NCI-H2107 treated with DMSO at 0.1 percent for 48 hours (cell line): ENCODE measurements at regions not wholly inside any gene's neighbourhood (a gene's known extent, or its start where the extent isn't known, plus 50 kb on each side); places are given as distances from the start of the nearest gene placed in this dataset.

Experiments used
- DNase-seq: peaks from one replicate; lab custom pipeline; 2025; ENCODE audit not compliant: unreplicated experiment; lab: John Stamatoyannopoulos, UW

- no peak for DNase-seq
Observed at GRCh38 chr20:24738058-24738775, 210.9 kb upstream of the CST7 start.

- no peak for DNase-seq
Observed at GRCh38 chr20:24738981-24739633, 210.0 kb upstream of the CST7 start.

DNA sequence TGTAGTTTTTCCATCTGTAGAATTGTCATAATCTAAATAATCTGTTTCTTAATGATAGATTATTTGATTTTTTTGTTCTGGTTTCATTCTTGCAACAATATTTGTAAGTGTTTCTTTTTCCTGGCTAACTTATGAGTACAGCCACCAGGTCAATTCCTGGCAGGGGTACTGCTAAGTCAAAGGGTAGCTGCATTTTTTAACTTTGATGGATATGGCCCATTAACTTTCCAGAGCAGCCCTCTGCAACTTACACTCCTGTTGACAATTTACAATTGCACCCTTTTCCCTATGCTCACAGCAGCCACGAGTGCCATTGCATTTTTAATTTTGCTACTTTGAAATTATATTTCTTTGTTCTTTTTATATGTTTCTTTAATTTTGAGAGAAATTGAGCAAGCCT is 209.3 kb upstream of the CST7 start:
- no peak for DNase-seq

DNA sequence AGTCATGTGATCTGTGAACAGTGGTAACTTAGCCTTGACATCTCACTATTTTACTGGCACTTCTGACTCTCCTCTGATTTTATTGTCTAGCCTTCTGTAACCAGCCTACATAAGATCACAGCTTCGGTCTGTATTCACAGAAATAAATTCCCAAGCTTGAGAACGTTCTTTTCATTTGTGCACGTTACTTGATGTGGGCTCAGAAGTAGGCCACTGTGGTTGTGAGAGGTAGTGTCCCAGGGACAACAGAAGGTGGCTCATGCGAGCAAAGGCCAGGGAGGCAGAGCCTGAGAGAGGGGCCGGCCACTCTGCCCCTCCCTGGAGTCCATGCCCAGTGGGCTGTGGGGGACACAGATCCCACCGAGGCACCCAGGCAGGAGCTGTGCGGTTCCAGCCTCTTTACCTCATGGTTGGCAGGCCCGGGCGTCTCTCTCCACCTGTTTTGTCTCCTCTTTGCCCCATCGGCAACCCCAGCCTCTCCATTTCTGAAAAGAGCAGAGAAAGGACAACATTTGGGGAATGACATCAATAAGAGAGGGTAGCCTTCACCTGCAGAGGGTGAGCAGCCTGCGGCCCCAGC is 207.5 kb upstream of the CST7 start:
- no peak for DNase-seq

DNA sequence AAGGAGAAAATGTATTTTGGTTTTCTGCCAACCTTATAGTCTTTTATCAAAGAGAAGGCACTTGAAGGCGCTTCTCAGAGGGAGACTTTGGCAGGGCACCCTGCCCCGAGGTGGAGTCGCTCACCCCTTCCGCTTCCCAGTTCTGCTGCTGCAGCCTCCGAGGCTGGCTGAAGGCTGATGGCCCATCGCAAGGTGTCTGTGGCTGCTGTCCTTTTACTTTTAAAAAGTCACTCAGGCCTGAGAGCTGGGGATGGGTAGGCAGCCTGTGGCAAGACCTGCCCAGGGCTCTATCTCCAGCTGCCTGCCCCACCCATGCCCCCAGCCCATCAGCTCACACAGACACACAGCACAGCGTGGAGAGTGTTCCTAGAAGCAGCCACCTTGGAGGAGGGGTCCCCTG is 206.6 kb upstream of the CST7 start:
- DNase-seq: no peak

DNA sequence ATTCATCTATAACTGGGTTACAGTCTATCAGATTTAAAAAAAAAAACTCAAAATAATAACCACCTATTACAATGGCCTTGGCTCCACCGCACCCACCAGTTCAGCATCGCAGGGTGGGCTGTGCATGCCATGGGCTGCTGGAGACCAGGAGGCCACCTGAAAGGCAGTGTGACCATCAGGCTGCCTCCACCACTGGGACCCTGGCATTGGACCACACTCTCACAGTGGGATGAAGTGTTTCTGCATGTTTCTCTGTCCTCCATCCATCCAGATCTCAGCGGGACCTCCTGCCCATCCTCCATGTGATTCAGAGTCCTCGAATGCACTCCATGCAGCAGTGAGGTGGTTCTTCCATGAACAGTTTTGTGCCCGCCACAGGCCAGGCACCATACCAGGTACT is 206.1 kb upstream of the CST7 start:
- no peak for DNase-seq

GRCh38 chr20:24743641-24744040 is 205.4 kb upstream of the CST7 start:
- no peak for DNase-seq

DNA sequence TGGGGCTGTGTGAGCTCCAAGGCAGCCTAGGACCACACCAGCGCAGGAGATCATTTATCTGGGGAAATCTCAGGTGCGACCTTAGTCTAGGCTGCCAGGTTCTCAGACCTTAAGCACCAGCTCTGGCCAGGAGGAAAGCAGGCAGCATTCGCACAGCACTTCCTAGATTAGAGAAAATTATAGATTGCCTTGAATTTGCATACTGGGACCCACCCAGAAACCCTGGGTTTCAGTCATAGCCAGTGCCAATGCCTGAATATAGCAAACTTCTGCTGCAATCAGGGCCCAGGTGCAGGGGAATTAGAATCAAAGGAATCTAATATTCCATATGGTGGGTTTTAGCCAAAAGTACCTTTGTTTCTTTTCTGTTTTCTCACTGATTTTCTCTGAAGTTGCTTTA is 204.3 kb upstream of the CST7 start:
- no peak for DNase-seq

GRCh38 chr20:24745206-24745605 is 203.9 kb upstream of the CST7 start:
- no peak for DNase-seq

GRCh38 chr20:24745617-24746350 is 203.3 kb upstream of the CST7 start:
- DNase-seq: no peak

DNA sequence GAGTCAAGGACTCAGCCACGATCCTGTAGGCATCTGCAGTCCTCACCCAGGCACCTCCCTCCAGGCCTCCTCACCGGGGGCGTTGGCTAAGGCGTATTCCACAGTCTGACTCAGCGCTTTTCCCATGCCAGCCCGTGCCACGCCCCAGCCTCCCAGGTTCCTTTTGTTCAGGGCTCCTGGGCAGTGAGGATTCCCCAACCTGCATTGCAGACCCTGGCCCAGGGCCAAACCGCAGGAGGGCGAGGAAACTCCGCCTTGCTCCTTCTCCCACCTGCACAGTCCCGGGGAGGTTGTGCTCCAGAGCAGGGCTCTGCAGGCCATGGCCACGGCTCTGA is 202.8 kb upstream of the CST7 start:
- no peak for DNase-seq

DNA sequence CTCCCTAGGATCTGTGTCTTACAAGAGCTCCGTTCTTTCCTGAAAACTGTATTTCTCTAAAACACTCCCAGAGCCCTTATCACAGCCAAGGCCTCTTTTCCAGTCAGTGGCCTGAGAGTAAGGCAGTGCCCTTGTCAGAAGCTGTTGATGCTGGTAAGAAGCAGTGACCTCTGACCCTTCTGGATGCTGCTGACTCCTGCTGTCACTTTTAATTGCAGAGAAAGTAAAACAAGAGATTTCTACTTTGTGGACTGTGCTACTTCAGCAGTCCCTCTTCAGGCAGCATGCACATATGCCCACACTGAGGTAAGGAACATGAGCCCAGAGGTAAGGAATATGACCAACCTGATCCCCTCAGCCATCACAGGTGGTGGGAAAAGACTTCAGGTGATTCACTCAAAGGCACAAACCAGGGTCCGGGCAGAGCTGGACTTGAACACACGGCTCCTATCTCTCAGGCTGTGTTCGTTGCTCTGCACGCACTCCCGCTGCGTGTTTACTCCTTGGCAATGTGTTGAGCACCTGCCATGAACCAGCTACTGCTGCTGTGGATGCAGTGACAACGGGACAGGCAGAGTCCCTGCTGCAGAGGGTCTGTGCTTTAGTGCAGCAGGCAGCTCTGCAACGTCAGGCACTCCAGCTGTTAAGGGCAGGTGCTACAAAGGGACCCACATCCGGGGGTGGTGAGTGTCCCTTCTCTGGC is 201.9 kb upstream of the CST7 start:
- no peak for DNase-seq

- DNase-seq: no peak
Observed at GRCh38 chr20:24747881-24748595, 201.0 kb upstream of the CST7 start.

DNA sequence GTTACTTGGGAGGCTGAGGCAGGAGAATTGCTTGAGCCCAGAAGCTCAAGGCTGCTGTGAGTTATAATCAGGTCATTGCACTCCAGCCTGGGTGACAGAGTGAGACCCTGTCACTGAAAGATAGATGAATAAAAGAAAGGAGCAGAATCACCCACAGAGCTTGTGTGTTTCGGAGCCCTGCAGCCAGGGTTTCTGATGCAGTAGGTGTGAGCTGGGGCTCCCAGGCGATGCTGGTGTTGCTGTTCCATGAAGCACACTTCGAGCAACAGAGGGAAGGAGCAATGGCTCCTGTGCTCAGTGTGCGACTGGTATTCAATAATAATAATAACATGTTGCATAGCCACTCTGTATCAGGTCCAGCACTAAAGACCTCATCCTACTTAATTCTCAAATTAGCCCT is 197.5 kb upstream of the CST7 start:
- no peak for DNase-seq

DNA sequence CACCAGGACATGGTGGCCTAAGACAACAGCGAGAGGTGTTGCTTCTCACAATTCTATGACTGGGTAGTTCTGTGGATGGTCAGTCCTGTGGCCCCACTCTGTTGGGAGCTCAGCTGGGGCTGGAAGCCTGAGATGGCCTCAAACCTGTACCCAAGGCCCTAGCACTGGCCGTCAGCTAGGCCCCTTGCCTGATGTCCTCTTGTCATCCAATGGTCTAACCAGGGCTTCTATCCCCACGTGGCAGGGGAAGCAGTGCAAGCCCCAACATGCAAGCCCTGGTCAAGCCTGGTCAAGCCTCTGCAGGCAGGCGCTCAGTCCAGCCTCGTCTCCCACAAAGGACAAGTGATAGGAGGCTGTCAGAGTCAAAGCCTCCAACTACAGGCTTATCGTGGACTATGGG is 196.5 kb upstream of the CST7 start:
- no peak for DNase-seq

DNA sequence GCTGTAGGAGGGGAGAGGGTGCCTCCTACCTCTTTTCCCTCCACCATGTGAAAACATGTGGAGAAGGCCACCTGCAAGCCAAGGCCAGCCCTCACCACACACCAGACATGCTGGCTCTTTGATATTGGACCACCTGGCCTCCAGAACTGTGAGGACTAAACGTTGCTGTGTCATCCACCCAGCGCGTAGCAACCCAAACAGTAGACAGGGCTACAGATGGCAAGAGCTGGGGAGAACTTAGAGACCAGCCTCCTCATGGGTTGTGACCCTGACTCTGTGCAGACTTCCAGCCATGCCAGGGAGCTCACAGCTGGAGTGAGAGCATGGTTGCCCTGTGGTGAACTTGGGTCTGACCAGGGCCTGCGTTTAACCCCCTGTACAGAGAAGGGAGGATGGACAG is 195.9 kb upstream of the CST7 start:
- no peak for DNase-seq

GRCh38 chr20:24754691-24755090 is 194.4 kb upstream of the CST7 start:
- no peak for DNase-seq

- DNase-seq: no peak
Observed at GRCh38 chr20:24755411-24755922, 193.6 kb upstream of the CST7 start.

- no peak for DNase-seq
Observed at GRCh38 chr20:24756292-24757025, 192.6 kb upstream of the CST7 start.
